GM12878 (cell line): ENCODE measurements at regions not wholly inside any gene's neighbourhood (a gene's known extent, or its start where the extent isn't known, plus 50 kb on each side); places are given as distances from the start of the nearest gene placed in this dataset.

Source experiments
- ATAC-seq: fragments of 200-7000 bp; cut with Tn5 transposase; 3 replicates; pipeline ENCODE4 v1.9.1; 2020; ENCODE audit warnings: mild to moderate bottlenecking, moderate library complexity
- BruUV-seq: library from RNA; stranded (reverse); fragments of 400-500 nt; replicated peaks from 2 replicates; lab custom pipeline; 2021; lab: Mats Ljungman, UMichigan
- CTCF ChIA-PET: fragments of 300-600 bp; sonication (Branson Sonifier 250); formaldehyde crosslinking; extraction: SDS; loops from one replicate; lab custom pipeline; 2021; ENCODE audit warnings: inconsistent platforms; lab: Yijun Ruan, JAX
- POLR2A ChIA-PET: fragments of 350-600 bp; formaldehyde crosslinking; extraction: SDS; loops from one replicate; lab custom pipeline; 2021; ENCODE audit warnings: inconsistent platforms; lab: Charles Lee
- RAD21 ChIA-PET: fragments of 300-600 bp; sonication (Branson Sonifier 250); formaldehyde crosslinking; loops from one replicate; lab custom pipeline; 2023; ENCODE audit warnings: antibody characterized with exemption; ENCODE audit not compliant: unreplicated experiment; lab: Charles Lee
- SMC1A ChIA-PET: fragments of 300-600 bp; sonication (Branson Sonifier 250); formaldehyde crosslinking; loops from one replicate; lab custom pipeline; 2023; ENCODE audit not compliant: unreplicated experiment, uncharacterized antibody; lab: Charles Lee
- DNase-seq: peaks from one replicate; pipeline ENCODE4 v3.0.0-alpha.2; 2011; ENCODE audit warnings: low read depth, low spot score
- FAIRE-seq: peaks from 3 replicates; lab custom pipeline; 2011; peaks lifted over from hg19 to GRCh38; lab: Jason Lieb, UNC
- H2AFZ ChIP-seq: 2 replicates; pipeline ENCODE4 v1.6.0; 2011; ENCODE audit warnings: low read depth, low read length, control low read depth; ENCODE audit not compliant: control insufficient read depth
- H3K27ac ChIP-seq: 2 replicates; pipeline ENCODE4 v1.5.1; 2011; ENCODE audit warnings: control low read depth; ENCODE audit not compliant: control insufficient read depth, insufficient read depth
- H3K27me3 ChIP-seq, 2 experiments: replicated peaks in 1 of 2; 2 replicates each; pipeline versions ENCODE4 v1.6.0 to v1.6.1; 2011; ENCODE audit warnings: low read length in 1 of 2; ENCODE audit not compliant: control insufficient read depth in 2 of 2, insufficient read depth in 2 of 2
- H3K36me3 ChIP-seq, 2 experiments: 2 replicates each; pipeline ENCODE4 v1.5.1; 2011; ENCODE audit warnings: low read length in 1 of 2; ENCODE audit not compliant: control insufficient read depth in 2 of 2, insufficient read depth in 2 of 2
- H3K4me1 ChIP-seq: 2 replicates; pipeline ENCODE4 v1.6.1; 2011; ENCODE audit warnings: mild to moderate bottlenecking, low read length, moderate library complexity, mixed read lengths; ENCODE audit not compliant: control insufficient read depth, insufficient read depth
- H3K4me2 ChIP-seq: 2 replicates; pipeline ENCODE4 v1.6.0; 2011; ENCODE audit warnings: control low read depth; ENCODE audit not compliant: control insufficient read depth, insufficient read depth
- H3K4me3 ChIP-seq: fragments of 200-600 bp; sonication (generic); 2 replicates; pipeline ENCODE4 v1.5.1; 2016
- H3K79me2 ChIP-seq: 2 replicates; pipeline ENCODE4 v1.6.0; 2011; ENCODE audit warnings: low read length; ENCODE audit not compliant: control insufficient read depth, insufficient read depth
- H3K9ac ChIP-seq: 2 replicates; pipeline ENCODE4 v1.8.0; 2011; ENCODE audit warnings: low read length, control low read depth, mixed read lengths; ENCODE audit not compliant: control insufficient read depth, insufficient read depth
- H3K9me3 ChIP-seq: replicated peaks from 3 replicates; pipeline ENCODE4 v1.5.1; 2011; ENCODE audit warnings: mild to moderate bottlenecking, low read length; ENCODE audit not compliant: control insufficient read depth, insufficient read depth
- H4K20me1 ChIP-seq: 2 replicates; pipeline ENCODE4 v1.6.0; 2011; ENCODE audit not compliant: control insufficient read depth, insufficient read depth
- CBX3 ChIP-seq: fragments of 200-600 bp; sonication (generic); IDR thresholded peaks from 2 replicates; pipeline ENCODE4 v1.6.1; 2016; ENCODE audit warnings: low read depth, borderline replicate concordance
- DPF2 ChIP-seq: fragments of 450-650 bp; IDR thresholded peaks from 2 replicates; pipeline ENCODE4 v1.6.1; 2017; ENCODE audit warnings: mild to moderate bottlenecking
- HDGF ChIP-seq: fragments of 450-650 bp; IDR thresholded peaks from 2 replicates; pipeline ENCODE4 v1.6.1; 2016; ENCODE audit warnings: antibody characterized with exemption
- SMARCA5 ChIP-seq: fragments of 450-650 bp; IDR thresholded peaks from 2 replicates; pipeline ENCODE4 v1.6.1; 2017; ENCODE audit warnings: mild to moderate bottlenecking
- ZNF217 ChIP-seq: fragments of 450-650 bp; IDR thresholded peaks from 2 replicates; pipeline ENCODE4 v1.6.1; 2017; ENCODE audit warnings: antibody characterized with exemption, mild to moderate bottlenecking
- ZNF24 ChIP-seq: fragments of 450-650 bp; IDR thresholded peaks from 2 replicates; pipeline ENCODE4 v1.6.1; 2017; ENCODE audit warnings: antibody characterized with exemption, mild to moderate bottlenecking
- WGBS: methylation state at CpG from one replicate; pipeline ENCODE4 v1.1.6; 2016; ENCODE audit warnings: low lambda C conversion rate; ENCODE audit not compliant: insufficient replicate concordance, insufficient coverage; ENCODE audit errors: missing lambda C conversion rate; 5-methylcytosine and 5-hydroxymethylcytosine counted together
- in situ Hi-C: fragments of 300-500 bp; cut with MboI; formaldehyde crosslinking; loops from 9 replicates; pipeline ENCODE4 v1.14.3; 2018; ENCODE audit warnings: mixed read lengths
- intact Hi-C: fragments of 100-400 bp; cut with micrococcal nuclease; formaldehyde crosslinking; loops from one replicate; pipeline ENCODE4 v1.14.2; 2022; ENCODE audit not compliant: unreplicated experiment
- TF ChIP-seq, protein P1 (sequence below): fragments of 450-650 bp; IDR thresholded peaks from 2 replicates; pipeline ENCODE4 v1.6.1; 2016; ENCODE audit warnings: mild to moderate bottlenecking

DNA sequence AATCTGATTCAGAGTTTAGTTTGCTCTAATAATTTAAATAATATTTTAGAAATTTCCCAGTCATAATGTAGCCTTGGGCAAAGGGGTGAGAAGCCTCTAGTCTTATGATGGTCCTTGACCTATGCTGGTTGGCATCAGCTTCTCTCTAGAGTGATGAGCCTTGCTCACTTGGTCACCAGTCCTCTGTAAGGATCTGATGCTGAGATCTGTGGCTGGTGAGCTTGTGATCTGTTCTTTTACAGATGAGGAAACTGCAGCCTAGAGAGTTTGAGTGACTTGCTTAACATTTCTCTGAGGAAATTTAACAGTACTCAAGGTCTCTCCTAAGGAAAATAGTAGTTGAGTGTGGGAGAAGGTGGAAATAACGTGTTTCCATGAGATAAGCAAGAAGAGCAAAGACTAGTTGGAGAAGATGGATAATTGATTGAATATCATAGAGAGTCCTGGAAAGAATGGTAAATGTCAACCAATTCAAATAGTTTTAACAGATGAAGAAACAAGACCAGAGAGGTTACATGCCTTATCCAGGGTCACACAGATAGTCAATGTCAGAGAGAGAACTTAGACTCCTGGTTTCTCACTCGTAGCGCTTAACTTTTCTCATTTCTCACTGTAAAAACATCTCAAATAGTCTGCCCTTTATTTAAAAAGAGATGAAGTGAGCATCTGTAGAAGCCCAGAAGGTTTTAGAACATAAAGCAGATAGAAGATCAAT lies 89.7 kb upstream of the ETV6 start:
- TF ChIP-seq HDGF (no peak), ZNF217 (peak; percentile 81; the same call in 1 of the 2 replicates), ZNF24 (no peak), CBX3 (no peak), SMARCA5 (0 out of 2 replicates have a peak, but pooled peaks have one; percentile 88), DPF2 (no peak)
- TF ChIP-seq, protein P1, sequence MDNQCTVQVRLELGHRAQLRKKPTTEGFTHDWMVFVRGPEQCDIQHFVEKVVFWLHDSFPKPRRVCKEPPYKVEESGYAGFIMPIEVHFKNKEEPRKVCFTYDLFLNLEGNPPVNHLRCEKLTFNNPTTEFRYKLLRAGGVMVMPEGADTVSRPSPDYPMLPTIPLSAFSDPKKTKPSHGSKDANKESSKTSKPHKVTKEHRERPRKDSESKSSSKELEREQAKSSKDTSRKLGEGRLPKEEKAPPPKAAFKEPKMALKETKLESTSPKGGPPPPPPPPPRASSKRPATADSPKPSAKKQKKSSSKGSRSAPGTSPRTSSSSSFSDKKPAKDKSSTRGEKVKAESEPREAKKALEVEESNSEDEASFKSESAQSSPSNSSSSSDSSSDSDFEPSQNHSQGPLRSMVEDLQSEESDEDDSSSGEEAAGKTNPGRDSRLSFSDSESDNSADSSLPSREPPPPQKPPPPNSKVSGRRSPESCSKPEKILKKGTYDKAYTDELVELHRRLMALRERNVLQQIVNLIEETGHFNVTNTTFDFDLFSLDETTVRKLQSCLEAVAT = 0 out of 2 replicates have a peak, but pooled peaks have one; percentile 41
- Histone ChIP-seq H3K4me1 (peaks cover 32% of the 10 kb centered on the region), H2AFZ (no peak overlapping the region), H3K36me3 (no peaks in the 10 kb centered on the region), H3K9me3 (no peaks in the 10 kb centered on the region; the same call in 2 of the 3 replicates), H3K4me2 (no peak overlapping the region), H3K9ac (no peak overlapping the region), H3K79me2 (peaks cover 2% of the 10 kb centered on the region), H3K4me3 (no peak overlapping the region), H4K20me1 (no peaks in the 10 kb centered on the region), H3K27me3 (no peaks in the 10 kb centered on the region), H3K27ac (peak overlapping the region; percentile 23; the same call in 1 of the 2 replicates)
- ChIA-PET RAD21 (interaction anchor here (0.6 to 16.5 kb wide), 9 partner anchors 10 to 276 kb away, joined by 3 to 322 read pairs (median 4); no protein-coding TSS in a partner anchor), CTCF (interaction anchor here (0.9 to 12.5 kb wide), 3 partner anchors 11 to 20 kb away, joined by 3 to 148 read pairs (median 41); no protein-coding TSS in a partner anchor), POLR2A (interaction anchor here (0.6 to 5.9 kb wide), 7 partner anchors 14 to 1163 kb away, joined by 3 to 64 read pairs (median 5); no protein-coding TSS in a partner anchor), SMC1A (interaction anchor here (0.9 to 13.0 kb wide), 8 partner anchors 9 to 420 kb away, joined by 3 to 225 read pairs (median 5); no protein-coding TSS in a partner anchor)
- FAIRE-seq (no peak), DNase-seq (no peak), ATAC-seq (no peak)
- WGBS = 66% methylated on average over 3 of the region's 3 CpGs
- no TSS peak for BruUV-seq
- intact Hi-C loops (no loop called here), in situ Hi-C loops (loop anchor here (10.0 to 25.0 kb wide), 3 partner anchors 465 to 1135 kb away; partner anchors contain the start of gene GPR19)
